Activated naive CD4-positive, alpha-beta T cell treated with Interleukin-2 at 50 U/mL for 16 hours (primary cell): ENCODE measurements at regions not wholly inside any gene's neighbourhood (a gene's known extent, or its start where the extent isn't known, plus 50 kb on each side); places are given as distances from the start of the nearest gene placed in this dataset.
"Not testable (repeated sequence)": the region's sequence is repeated elsewhere in the genome, so short reads cannot be mapped to it uniquely, and the experiment has no call there.

ENCODE experiments used
- DNase-seq: peaks from one replicate; pipeline ENCODE4 v3.0.0-alpha.2; 2020

DNA sequence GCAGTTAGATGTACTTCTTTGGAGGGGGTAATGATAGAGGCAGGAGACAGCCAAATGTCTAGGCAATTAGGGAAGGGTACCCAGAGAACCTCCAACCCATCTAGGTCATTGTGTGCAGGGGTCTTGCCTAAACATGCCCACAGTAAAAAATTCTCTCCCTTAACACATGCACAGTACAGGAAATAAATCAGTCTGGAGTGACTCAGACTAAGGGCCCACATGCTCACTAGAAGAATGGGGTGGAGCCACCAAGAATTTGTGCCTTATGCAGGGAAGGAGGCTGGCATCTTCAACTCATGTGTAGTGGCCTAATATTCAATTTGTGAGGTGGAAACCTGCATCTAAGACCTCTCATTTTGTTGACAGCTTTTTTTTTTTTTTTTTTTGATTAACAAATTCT, 945.3 kb upstream of the GRIA3 start:
- DNase-seq: no peak

DNA sequence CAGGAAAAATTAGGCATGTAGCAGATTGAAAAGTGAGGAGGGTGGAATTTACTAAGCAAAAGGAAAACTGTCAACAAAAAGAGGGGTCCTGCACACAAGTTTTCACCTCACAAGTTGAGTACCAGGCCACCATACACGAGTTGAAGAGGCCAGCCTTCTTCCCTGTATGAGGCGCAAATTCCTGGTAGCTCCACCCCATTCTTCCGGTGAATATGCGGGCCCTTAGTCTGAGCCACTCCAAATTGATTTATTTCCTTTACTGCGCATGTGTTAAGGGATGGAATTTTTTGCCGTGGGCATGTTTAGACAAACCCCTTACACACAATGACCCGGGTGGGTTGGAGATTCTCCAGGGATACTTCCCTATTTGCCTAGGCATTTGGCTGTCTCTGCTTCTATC, 942.1 kb upstream of the GRIA3 start:
- no peak for DNase-seq

DNA sequence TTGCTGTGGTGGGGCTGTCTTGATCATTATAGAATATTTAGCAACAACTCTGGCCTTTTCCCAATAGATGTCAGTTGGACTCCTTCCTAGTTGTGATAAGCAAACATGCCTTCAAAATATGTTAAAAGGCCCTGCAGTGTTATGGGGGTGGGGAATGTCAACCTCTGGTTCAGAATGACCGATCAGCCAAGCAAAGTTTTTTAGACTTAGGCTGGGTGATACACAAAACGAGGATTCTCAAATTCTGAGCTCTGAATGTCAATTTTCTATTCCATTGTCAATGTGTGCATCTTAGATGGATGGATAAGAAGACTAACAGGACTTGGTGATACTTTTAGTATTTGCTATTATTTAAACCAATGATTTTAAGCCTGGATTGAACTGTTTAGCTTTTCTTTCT, 940.0 kb upstream of the GRIA3 start:
- DNase-seq: no peak

DNA sequence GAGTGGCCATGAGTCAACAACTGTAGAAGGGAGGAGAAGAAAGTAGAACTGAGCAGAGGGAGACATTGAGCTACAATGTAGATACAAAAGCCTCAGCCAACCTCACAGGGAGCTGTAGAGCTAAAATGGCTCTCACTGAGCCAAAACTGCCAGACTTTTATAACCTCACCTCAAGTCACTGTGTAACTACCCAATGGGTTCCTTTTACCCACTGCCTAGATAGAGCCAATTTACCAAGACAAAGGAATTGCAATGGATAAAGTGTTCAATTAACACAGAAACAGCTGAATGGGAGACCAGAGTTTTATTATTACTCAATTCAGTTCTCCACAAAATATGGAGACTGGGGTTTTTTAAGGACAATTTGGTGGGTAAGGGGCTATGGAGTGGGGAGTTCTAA, 938.9 kb upstream of the GRIA3 start:
- DNase-seq: no peak

DNA sequence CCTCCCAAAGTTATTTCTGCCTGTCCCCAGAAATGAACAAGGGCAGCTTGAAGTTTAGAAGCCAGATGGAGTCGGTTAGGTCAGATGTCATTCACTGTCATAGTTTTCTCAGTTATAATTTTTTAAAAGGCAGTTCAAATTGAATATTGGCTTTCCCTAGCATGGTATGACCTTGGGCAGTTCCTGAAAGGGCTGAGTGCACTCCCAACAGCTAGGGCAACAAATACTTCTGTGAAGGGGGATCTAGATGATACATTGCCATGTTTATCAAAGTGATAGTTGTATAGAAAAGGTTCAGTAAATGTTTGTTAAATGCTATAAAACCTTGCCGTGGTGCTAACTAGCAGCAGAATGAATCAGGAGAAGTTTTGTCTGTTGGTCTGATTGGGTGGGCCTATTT, 938.1 kb upstream of the GRIA3 start:
- DNase-seq: no peak

DNA sequence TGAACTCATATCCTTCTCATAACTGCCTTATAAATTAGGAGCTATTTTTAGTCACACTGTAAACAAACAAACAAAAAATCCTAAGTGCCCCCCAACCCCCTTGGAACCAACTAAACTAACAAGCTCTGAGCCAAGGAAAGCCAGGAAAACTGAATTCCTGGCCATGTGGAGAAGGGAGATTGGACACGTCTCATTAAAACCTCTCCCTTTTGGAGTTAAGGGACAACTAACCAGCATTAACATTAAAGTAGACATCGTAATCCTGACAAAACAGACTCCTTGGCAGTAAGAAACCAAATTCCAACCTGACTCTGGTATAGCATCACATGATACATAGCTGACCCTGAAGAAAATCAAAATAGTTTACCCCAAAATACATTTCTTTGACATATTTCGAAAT, 937.1 kb upstream of the GRIA3 start:
- DNase-seq: no peak

DNA sequence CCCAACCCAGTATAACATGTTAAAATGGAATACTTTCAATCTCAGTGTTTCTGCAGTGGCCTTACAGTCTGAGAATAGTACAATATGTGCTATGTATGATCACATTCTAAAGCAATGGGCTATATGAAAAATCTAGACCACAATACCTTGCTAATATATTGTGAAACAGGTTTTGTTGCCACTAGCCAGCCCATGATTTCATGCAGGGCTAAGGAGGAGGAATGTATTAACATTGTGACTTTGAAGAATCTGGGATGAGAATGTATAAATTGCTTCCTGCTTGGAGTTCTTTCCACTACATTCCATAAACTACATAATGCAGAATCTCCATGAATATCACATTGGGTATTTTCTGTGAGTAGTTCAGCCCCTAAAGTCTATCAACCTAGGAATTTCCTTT, 935.4 kb upstream of the GRIA3 start:
- no peak for DNase-seq

DNA sequence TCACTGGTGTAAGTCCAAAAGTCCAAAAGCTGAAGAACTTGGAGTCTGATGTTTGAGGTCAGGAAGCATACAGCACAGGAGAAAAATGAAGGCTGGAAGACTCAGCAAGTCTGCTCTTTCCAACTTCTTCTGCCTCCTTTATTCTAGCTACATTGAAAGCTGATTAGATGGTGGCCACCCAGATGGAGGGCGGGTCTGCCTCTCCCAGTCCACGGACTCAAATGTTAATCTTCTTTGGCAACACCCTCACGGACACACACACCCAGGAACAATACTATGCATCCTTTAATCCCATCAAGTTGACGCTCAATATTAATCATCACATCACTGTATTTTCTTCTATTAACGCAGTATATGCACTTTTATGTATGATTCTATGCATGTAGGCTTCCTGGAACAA, 931.6 kb upstream of the GRIA3 start:
- no peak for DNase-seq

DNA sequence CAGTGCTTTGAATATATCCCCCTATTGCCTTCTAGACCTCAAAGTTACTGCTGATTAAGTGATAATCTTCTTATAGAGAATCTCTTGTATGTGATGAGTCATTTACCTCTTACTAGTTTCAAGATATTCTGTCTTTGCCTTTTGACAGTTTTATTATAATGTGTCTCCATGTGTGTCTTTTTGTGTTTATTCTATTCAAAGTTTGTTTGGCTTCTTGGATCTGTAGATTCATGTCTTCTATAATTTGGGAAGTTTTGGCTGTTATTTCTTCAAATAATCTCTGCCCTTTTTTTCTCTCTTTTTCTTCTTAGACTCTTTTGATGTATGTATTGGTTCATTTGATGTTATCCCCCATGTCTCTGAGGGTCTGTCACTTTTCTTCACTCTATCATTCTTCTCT, 915.7 kb upstream of the GRIA3 start:
- no peak for DNase-seq

DNA sequence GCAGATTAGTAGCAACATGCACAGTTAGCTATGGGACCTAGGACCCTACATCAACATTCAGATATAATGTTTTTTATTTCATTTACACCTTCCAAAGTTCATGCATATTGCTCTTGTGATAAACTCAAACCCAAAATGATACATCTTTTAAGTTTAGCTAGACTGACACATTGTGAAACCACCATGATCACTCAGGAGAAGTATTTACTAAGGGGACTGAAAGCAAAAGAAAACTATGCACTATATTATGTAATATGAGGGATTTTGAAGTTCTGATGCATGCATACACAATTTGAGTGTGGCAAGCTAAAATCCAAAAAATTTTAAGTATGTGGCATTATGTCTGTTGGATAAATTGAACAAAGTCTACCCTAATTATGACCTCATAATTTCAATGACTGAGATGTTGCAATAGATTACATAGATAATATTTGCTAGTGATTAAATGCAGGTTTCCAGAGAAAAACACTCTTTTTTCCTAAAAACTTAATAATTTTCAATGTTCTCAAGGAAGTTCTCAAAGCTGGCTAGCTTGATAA, 914.8 kb upstream of the GRIA3 start:
- no peak for DNase-seq

DNA sequence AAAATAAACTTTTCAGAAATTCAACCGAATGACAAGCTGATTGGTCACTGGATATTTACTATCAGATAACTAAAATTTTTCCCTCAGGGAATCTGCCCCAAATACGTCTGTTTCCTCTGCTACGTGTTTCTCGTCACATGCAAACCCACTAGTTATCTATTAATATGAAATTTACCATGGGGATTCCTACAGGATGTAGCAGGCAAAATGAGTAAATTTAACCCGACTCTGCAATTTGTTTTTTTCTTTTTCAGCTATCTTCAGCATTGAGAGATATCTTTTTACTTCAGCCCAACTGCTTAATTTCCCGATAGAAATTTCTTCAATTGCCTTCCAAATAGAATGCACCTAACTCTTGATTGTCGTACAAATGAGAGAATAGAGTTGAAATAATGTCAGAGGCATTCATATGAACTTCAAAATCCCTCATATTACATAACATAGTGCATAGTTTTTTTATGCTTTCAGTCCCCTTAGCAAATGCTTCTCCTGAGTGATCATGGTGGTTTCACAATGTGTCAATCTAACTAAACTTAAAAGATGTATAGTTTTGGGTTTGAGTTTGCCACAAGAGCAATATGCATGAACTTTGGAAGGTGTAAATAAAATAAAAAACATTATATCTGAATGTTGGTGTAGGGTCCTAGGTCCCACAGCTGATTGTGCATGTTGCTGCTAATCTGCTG, 913.1 kb upstream of the GRIA3 start:
- no peak for DNase-seq

DNA sequence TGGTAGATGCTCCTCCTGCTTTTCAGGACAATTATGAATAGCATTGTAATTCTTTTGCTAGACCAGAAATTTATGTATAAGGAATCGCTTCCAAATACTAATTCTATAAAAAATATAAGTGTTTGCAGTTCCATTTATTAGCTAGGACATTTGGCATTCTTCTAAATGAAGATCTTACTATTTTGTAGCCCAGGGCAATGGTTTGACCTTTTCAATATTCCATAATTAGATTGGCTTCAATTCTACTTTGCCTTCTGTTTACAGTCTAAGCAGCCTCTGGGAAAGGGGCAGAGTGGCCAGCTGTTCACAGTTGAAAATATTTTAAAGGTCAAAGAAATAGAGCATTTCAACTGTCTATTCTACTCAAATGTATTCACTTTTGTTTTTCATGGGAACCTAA, 912.1 kb upstream of the GRIA3 start:
- no peak for DNase-seq

DNA sequence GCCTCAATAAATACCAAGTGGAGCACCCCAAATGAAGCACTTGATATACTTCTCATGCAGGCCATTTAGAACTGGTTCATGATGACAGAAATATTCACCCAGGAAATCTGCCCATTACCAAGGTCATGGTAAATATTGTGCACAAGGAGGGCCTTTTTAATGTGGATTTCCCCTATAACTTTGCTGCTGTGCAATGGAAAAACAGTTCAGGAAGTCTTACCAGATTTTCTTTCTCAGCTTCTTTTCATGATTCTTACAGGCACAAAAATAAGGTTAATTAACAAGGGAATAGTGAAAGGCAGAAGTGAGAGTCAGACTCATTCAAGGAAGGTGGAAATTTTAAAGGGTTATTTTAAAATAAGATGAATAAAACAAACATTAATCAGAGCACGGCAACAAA, 904.3 kb upstream of the GRIA3 start:
- no peak for DNase-seq

DNA sequence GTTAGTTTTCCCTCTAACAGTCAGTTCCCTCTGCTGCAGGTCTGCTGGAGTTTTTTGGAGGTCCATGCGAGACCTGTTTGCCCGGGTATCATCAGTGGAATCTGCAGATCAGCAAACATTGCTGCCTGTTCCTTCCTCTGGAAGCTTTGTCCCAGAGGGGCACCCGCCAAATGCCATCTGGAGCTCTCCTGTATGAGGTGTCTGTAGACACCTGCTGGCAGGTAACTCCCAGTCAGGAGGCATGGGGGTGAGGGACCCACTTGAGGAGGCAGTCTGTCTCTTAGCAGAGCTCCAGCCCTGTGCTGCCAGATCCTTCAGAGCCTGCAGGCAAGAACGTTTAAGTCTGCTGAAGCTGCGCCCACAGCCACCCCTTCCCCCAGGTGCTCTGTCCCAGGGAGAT, 884.3 kb upstream of the GRIA3 start:
- DNase-seq: not testable (repeated sequence)

DNA sequence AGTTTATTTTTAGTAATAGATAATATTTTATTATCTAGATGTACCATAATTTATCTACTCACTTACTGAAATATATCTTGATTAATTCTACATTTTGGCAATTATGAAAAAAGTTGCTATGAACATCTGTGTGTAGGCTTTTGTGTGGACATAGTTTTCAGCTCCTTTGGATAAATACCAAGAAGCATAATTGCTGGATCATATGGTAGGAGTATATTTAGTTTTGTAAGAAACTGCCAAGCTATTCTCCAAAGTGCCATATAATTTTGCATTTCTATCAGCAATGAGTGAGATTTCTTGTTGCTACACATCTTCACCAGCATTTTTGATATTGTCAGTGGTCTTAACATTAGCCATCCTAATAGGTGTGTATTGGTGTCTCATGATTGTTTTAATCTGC, 882.6 kb upstream of the GRIA3 start:
- DNase-seq: no peak

DNA sequence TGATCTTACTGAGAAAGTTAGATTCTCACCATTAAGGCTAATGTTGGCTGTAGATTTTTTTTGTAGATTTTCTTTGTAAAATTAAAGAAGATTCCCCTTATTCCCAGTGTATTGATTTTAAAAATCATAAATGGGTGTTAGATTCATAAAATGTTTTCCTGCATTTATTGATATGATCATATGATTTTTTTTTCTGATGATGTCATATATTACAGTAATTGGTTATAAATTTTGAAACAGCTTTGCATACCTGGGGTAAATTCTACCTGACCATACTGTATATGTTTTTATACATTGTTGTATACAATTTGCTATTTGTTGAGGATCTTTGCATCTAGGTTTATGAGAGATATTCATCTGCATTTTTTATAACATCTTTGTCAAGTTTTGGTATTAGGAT, 880.3 kb upstream of the GRIA3 start:
- no peak for DNase-seq

DNA sequence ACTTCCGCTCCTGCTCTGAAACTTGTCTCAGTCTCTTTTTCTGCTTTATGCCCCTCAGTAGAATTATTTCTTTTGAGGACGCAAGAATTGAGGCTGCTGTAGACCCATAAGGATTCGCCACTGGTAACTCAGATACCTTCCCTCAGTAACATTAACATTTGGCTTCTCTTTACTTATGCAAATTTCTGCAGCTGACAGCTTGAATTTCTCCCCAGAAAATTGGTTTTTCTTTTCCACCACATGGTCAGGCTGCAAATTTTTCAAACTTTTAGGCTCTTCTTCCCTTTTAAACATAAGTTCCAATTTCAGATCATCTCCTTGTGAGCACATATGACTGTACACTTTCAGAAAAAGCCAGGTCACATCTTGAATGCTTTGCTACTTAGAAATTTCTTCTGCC, 839.3 kb upstream of the GRIA3 start:
- DNase-seq: no peak

DNA sequence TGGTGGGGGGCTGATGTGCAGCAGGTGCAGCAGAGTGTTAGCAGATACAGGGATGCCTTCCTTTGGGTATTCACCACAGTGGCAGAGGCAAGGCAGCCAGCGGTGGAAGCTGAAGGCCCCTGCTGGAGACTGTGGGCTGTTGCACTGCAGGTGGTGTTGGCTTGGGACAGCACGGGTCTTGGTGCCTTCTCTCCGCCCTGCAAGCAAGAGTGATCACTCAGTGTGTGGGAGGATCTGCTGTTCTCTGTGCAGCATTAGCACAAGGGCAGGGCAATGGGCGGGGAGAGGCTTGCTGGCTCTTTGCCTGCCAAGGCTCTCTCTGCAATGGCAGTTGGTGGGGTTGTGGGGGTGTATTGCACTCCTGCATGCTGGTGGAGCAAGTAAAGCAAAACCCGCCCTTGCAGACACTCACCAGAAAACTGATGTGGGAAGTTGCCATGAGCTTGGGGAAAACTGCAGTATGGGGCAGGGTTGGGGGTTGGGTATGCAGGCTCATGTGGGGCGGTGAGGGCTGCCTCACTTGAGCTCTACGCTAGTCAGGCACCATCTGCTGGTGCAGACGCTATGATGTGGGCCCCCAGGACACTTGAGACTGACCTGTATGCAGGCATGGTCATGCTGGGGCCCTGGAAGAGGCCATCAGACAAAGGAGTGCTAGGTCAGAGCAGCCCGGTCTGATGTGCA, 820.8 kb upstream of the GRIA3 start:
- DNase-seq: no peak

DNA sequence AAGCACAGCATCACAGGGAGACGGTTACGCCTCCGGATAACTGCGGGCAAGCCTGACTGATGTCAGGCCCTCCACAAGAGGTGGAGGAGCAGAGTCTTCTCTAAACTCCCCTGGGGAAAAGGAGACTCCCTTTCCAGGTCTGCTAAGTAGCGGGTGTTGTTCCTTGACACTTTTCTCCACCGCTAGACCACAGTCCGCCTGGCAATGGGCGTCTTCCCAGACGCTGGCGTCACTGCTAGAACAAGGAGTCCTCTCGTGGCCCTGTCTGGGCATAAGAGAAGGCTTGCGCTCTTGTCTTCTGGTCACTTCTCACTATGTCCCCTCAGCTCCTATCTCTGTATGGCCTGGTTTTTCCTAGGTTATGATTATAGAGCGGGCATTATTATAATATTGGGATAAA, 808.5 kb upstream of the GRIA3 start:
- not testable (repeated sequence) for DNase-seq

DNA sequence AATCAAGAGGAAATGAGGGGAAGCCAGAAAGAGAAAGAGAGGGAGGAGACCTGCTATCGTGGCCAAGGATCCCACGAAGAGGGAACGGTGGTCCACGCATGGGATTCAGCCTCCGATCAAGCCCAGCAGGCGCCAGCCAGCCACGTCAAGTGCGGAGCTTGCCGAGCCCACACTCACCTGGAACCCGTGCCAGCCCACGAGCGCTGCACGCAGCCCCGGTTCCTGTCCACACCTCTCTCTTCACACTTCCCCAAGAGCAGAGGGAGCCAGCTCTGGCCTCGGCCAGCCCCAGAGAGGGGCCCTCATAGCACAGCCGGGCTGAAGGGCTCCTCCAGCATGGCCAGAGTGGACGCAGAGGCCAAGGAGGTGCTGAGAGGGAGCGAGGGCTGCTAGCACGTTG, 795.1 kb upstream of the GRIA3 start:
- DNase-seq: no peak

DNA sequence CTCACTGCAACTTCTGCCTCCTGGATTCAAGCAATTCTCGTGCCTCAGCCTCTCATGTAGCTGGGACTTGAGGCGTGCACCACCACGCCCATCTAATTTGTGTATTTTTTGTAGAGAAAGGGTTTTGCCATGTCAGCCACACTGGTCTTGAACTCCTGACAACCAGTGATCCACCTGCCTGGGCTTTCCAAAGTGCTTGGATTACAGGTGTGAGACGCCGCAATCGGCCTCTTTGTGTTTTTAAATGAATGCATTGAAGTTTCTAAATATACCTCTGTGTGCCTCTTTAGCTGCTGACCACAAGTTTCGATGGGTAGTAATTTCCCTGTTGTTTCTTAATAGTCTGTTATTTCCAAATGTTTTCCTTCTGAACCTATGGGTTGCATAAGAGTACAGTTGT, 765.3 kb upstream of the GRIA3 start:
- DNase-seq: no peak

DNA sequence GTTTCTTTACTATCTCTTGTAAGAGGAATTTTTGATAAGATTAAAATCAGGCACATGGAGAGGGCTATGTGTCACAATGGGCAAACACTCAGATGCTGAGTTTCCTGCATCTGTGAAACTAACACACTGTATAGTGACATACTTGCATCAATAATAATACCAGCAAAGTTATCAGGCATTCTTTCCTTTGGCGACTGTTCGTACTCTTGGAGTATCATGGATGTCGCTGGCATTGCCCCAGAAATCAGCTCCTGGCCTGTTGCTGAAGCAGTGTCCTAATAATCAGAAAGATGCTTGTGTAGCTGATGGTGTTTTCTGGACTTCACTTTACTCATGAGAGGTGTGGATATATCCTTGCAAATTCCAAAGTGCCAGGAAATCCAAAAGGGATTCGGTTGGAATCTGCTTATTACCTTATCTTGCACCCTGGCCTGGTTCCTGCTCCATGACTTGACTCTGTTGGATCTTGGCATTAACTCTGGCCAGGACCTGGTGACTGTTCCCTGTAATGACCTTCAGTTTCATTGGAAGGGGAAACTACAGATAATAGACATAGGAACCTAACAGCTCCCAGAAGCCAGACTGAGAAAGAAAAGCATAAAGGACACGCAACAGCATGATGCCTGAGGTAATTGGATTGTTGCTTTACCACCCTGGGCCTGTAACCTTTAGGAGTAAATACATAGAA, 762.5 kb upstream of the GRIA3 start:
- no peak for DNase-seq

DNA sequence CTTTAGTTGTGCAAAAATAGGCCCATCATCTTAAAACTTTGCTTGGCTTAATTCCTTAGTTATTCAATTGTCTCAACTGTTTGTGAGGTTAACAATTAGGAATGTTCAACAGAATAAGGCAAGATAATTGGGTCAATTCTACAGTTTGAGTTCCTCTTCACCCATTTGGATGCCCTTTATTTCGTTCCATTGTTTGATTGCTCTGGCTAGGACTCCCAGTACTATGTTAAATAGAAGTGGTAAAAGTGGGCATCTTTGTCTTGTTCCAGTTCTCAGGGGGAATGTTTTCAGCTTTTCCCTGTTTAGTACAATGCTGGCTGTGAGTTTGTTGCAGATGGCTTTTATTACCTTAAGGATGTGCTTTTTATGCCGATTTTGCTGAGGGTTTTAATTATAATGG, 761.5 kb upstream of the GRIA3 start:
- DNase-seq: no peak

DNA sequence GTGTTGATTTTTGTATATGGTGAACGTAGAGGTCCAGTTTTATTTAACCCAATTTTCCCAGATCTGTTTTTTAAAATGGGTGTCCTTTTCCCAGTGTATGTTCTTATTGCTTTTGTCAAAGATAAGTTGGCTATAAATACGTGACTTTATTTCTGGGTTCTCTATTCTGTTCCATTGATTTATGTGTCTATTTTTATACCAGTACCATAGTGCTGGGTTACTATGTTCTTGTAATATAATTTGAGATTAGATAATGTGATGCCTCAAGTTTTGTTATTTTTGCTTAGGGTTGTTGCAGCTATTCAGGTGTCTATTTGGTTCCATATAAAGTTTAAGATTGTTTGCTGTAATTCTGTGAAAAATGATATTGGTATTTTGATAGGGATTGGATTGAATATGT, 749.1 kb upstream of the GRIA3 start:
- DNase-seq: no peak
